GM19043 (cell line): ENCODE measurements at regions not wholly inside any gene's neighbourhood (a gene's known extent, or its start where the extent isn't known, plus 50 kb on each side); places are given as distances from the start of the nearest gene placed in this dataset.

Experiments
- ATAC-seq: cut with Tn5 transposase; IDR thresholded peaks from one replicate; pipeline ENCODE4 v1.9.1; 2021; ENCODE audit warnings: low read depth; ENCODE audit not compliant: unreplicated experiment

GRCh38 chr6:90989763-90990162 lies 402.9 kb upstream of the MAP3K7 start:
- ATAC-seq, result no peak

DNA sequence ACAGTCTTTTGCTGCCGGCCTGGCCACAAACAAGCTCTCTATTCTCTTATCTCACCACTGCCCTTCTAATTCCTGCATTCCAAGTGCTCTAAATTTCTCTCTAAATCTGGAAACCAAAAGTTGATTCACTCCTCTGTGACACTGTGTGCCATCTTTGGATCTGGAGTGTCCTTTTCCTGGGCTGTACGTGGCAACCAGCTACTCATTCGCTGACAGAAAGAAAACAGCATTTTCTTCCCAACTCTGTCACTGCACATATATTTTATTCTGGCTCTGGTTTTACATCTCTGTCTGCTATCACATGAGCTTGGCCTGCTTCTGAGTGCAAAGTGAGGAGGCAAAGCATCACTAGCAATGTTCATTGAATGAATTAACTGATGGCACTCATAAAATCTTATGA lies 397.2 kb upstream of the MAP3K7 start:
- ATAC-seq, result no peak

GRCh38 chr6:90983462-90983861 lies 396.6 kb upstream of the MAP3K7 start:
- ATAC-seq, result no peak

DNA sequence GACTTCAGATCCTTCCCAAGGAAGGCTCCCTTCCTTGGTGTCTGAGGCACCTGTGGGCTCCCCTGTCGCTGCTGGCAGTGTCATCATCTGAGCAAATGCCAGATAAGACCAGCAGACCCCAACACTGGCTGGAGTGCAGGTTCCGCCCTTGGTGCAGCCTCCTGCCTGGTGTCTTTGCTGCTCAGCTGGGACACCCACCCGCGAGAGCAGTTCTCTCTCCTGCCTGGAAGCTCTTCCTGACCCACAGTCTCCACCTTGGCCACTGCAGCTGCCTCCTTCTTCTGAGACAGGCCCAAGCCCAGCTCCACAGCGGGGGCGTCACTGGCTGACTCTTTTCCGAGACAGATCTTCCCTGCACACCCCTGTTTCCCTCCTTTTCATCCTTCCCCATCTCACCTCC lies 395.7 kb upstream of the MAP3K7 start:
- no peak for ATAC-seq

GRCh38 chr6:90982051-90982450 lies 395.2 kb upstream of the MAP3K7 start:
- no peak for ATAC-seq

GRCh38 chr6:90978046-90978445 lies 391.2 kb upstream of the MAP3K7 start:
- ATAC-seq, result peak; percentile 72

- no peak for ATAC-seq
Observed at GRCh38 chr6:90977513-90977912, 390.6 kb upstream of the MAP3K7 start.

DNA sequence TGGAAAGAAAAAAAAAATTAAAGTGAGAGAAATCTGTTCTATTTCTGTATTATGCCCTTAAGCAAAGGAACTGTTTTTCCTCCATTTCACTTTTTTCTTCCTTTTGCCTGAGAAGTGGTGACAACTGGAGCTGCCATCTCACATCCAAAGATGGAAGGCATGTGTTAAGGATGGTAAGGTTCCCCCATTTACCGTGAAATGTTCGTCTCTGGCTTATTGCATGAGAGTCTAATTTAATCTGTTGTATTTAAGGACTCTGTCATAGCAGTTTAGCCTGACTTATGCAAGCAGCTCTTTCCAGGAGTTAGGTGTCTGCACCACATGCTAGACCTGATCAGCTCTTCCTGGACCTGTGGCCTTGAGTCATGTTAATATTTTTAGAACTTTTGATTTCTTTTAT lies 389.5 kb upstream of the MAP3K7 start:
- no peak for ATAC-seq

GRCh38 chr6:90975741-90976140 lies 388.9 kb upstream of the MAP3K7 start:
- no peak for ATAC-seq

- ATAC-seq, result no peak
Observed at GRCh38 chr6:90973188-90973587, 386.3 kb upstream of the MAP3K7 start.

DNA sequence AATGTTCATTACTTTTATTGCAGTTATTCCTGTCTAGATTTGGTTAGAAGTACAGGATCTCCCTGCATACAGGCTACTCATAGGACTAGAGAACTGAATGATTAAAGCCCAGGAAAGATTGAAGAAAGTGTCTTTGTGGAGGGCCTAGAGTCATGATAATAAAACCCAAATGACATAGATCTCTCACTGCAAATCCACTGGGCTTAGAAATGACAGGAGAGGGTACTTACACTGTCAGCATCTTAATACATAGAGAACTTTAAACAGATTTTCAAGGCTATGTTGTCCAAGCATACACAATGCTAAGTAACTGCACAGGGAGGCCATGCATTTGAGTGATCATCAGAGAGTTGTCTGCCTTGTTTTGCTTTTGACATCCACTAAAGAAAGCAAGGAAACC lies 383.8 kb upstream of the MAP3K7 start:
- ATAC-seq, result no peak

DNA sequence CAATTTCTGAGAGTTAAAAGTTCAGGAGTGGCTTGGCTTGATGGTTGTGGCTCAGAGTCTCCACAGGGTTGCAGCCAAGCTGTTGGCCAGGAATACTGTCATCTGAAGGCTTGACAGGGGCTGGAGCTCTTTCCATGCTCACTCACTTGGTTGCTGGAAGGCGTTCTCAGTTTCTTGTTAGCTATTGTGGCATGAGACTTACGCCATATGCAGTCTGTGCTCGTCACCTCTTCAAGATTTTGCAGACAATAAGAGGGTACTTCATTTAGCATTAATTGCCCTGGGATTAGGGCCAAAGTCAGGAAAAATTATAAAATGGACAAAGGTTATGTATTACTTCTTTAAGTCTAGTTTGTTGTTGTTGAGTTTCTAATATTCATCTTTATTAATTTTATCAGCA lies 380.6 kb upstream of the MAP3K7 start:
- no peak for ATAC-seq

DNA sequence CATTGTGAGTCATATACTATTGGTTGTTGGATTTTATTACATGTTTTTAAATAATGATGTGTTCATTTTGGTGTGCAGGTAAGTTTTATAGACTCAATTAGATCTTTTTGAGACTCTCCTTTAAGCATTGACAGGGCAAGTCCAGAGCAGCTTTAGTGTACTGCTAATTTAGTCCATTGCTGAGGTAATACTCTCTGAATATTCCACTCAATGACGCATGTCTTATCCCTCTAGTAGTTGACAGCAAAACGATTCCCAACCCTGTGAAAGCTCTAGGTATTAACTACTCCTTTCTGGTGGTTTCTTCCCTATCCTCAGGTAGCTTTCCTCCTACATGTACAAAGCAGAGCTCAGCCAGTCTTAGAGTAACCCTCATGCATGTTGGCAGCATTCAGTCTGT lies 373.5 kb upstream of the MAP3K7 start:
- ATAC-seq, result no peak

DNA sequence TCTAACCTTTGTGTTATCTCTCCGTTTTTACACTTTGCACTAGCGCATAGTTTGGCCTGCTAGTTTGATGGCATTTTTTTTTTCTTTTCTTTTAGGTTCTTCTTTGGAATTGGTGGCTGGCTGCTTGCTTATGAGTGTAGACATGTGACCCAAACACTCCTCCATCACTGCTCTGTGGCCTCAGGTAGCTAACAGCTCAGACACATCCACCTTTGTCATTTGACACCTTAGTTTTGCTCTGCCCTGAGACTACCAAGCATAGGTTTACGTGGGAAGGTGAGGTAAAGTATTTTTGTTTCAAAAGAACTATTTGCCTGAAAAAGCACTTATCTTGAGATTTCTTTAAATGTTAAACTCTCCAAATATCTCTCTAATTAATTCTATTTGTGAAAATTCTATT lies 368.4 kb upstream of the MAP3K7 start:
- no peak for ATAC-seq

DNA sequence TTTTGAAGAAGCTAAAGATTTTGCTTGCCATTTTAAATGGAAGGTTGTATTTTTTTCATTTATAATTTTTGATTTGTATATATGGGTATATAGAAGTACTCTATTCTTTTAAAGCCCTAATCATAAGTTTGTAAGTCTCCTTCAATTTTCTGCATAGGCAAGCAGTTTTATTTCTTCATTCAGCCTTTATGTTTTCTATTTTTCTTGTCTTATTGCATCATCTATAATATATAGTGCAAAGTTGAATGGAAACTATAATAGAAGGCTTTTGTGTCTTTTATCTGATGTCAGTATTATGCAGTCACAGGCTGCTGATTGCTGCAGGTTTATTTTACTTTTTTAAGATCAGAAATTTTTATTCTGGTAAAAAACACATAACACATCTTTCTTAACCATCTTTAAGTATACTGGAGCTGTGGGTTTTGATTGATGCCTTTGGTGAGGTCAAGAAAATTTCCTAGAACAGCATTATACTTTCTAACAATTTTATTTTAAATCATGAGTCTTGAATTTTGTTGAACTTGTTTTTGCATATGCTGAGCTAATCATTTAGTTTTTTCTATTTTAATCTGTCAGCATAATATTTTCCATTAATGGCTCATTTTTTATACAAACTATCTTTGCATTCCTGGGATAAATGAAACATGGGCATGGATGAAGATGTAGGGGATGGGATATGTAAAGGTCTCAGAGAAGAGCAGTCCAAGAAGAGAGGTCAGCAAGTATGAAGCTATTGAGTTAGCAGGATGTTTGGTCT lies 366.7 kb upstream of the MAP3K7 start:
- ATAC-seq, result no peak

DNA sequence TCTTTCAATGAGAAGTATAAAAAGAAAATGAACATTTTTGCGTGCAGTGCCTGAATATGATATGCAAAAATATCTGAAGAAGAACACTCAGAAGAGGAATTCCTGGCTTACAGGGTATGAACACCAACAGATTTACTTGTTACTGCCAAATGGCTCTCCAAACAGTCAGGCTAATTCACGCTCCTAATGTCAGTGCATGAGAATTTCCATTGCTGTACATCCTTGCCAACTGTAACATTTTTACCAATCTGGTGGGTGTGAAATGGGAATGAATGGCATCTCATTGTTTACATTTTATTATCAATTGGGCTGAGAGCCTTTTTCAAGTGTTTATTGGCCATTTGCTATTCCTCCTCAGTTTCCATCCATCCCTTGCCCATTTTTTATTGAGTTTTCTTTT lies 365.3 kb upstream of the MAP3K7 start:
- ATAC-seq, result no peak

DNA sequence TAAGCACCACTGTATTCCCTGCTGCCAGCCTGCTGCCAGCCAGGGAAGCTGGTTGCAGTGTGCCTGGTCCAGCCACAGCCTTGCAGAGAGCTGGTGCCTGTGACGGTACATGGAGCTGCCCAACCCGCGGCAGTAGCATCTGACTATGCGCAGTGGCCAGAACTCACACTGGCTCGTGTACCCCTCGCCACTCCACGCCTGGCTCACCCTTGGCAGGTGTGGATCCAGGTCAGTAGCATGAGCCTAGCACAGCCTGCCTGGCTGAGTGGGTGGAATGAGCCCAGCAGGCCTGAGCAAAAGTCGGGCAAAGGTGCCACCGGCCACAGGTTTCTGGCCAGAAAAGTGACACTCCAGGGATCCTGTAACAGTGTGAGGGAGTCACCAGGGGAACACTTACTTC lies 361.7 kb upstream of the MAP3K7 start:
- no peak for ATAC-seq

GRCh38 chr6:90947184-90948064 lies 360.6 kb upstream of the MAP3K7 start:
- no peak for ATAC-seq

DNA sequence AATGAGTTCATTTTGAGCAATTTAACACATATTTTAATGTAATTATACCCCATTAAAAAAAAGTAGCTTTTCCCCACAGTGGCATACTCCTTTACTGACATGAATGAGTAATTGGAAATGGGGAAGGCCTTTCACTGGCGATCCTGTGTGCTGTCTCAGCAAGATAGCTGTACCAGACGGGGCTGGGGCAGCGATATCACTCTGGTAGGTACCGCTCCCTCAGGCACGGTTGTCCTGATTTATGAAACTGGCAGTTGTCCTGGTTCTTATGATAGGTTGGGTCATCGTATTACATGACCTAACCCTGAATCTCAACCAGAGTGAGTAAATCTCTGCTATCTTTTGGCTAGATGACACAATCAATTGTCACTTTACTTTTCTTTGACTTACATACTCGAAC lies 355.0 kb upstream of the MAP3K7 start:
- ATAC-seq, result no peak

DNA sequence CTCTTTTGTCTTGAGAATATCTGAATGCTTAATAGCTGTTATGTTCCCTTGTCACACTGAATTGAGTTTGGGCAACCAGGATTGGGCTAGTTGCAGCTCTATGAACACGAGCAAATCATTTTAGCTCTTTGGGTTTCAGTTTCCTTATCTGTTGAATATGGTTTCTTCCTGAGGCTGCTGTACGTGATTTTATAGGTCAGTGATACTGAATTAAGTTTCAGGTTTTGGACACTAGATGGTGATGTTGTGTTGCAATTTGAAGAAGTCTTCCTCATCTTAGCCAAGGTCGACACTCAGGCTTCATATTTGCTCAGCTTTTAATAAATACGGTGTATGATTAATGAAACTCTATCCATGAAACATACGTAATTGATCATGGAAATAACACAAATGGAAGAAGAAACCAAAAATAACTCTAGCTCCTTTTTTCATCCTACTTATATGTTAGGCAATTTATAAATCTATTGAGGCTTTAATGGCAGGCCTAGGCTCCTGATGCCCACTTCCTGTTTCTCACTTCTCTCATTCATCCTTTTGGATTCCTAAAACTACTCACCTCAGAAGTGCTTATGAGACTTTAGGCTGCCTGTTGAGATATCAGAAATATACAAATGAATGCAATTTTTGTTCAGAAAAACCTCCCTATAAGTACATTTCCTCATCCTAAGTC lies 354.1 kb upstream of the MAP3K7 start:
- peak; percentile 91 for ATAC-seq

- no peak for ATAC-seq
Observed at GRCh38 chr6:90939906-90940305, 353.0 kb upstream of the MAP3K7 start.
